ENCODE measurements at regions not wholly inside any gene's neighbourhood (a gene's known extent, or its start where the extent isn't known, plus 50 kb on each side); places are given as distances from the start of the nearest gene placed in this dataset.

DNA sequence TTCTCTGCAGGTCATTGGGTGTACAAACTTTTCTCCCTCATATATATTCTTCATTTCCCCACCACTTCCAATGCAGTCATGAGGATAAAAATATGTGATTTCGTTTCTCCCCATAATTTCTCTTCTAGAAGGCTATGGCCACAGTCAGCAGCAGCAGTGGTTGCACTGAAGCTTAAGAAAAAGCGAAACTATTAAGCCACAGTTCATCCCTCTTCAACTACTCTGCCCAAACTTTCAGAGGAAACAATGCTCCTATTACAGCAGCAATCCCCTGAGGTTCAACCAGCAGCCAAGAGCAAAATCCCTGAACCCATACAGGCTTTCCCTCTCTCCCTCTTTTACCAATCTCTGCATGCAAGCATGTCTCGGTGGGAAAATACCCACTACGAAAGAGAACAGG is 298.6 kb downstream of the DHX15 start:
- Histone ChIP-seq H3K4me1 (ENCODE audit: insufficient read depth, low read length, severe bottlenecking) (no peaks in the 10 kb centered on the region), H3K27me3 (ENCODE audit: insufficient read depth, low read length) (no peaks in the 10 kb centered on the region), H3K79me2 (ENCODE audit: insufficient read depth, low read length) (no peaks in the 10 kb centered on the region), H3K4me2 (ENCODE audit: low read length) (no peak overlapping the region), H3K9me3 (ENCODE audit: low read length) (no peaks in the 10 kb centered on the region), H2AFZ (ENCODE audit: low read length) (no peak overlapping the region), H3K36me3 (ENCODE audit: insufficient read depth, low read length) (no peaks in the 10 kb centered on the region), H3K27ac (ENCODE audit: low read depth, low read length, poor library complexity, severe bottlenecking) (no peak overlapping the region), H3F3A (ENCODE audit: insufficient read depth, low read length) (no peaks in the 10 kb centered on the region), H4K20me1 (ENCODE audit: insufficient read depth, low read length) (no peaks in the 10 kb centered on the region), H3K9ac (ENCODE audit: low read length) (no peak overlapping the region), H3K4me3 (ENCODE audit: low read depth, low read length, poor library complexity, severe bottlenecking) (no peak overlapping the region), H3K9me2 (ENCODE audit: low read depth, low read length) (no peaks in the 10 kb centered on the region)
- TF ChIP-seq, protein P1, sequence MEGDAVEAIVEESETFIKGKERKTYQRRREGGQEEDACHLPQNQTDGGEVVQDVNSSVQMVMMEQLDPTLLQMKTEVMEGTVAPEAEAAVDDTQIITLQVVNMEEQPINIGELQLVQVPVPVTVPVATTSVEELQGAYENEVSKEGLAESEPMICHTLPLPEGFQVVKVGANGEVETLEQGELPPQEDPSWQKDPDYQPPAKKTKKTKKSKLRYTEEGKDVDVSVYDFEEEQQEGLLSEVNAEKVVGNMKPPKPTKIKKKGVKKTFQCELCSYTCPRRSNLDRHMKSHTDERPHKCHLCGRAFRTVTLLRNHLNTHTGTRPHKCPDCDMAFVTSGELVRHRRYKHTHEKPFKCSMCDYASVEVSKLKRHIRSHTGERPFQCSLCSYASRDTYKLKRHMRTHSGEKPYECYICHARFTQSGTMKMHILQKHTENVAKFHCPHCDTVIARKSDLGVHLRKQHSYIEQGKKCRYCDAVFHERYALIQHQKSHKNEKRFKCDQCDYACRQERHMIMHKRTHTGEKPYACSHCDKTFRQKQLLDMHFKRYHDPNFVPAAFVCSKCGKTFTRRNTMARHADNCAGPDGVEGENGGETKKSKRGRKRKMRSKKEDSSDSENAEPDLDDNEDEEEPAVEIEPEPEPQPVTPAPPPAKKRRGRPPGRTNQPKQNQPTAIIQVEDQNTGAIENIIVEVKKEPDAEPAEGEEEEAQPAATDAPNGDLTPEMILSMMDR (IDR thresholded peaks at IDR 0.05; ENCODE audit: low read length) = no peak
- TF ChIP-seq EZH2 (IDR thresholded peaks at IDR 0.05; ENCODE audit: borderline replicate concordance, low read length) = no peak

DNA sequence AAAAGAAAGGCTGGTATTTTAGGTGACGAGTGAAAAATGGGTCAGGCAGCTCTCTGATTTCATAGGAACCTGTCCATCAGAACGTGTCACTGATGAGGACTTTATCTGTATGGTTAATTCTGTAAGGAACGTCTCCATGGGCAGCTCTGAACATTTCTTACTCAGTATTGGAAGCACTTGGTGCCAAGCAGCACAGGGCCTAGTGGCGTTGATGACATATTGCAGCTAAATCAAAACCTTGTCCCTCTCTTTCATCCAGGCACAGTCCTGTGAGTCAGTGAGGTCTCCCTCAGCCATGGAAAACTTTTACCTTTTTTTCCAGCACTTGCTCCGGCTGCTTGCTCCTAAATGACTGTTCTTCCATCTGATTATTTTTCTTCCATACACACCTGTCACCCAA is 301.9 kb downstream of the DHX15 start:
- H3K36me3 ChIP-seq (ENCODE audit: insufficient read depth, low read length) = no peaks in the 10 kb centered on the region
- H3K9ac ChIP-seq (ENCODE audit: low read length) = no peak overlapping the region
- no peaks in the 10 kb centered on the region for H4K20me1 ChIP-seq (ENCODE audit: insufficient read depth, low read length)
- H3K9me3 ChIP-seq (ENCODE audit: low read length) = no peaks in the 10 kb centered on the region
- H2AFZ ChIP-seq (ENCODE audit: low read length) = no peak overlapping the region
- no peak overlapping the region for H3K27ac ChIP-seq (ENCODE audit: low read depth, low read length, poor library complexity, severe bottlenecking)
- H3F3A ChIP-seq (ENCODE audit: insufficient read depth, low read length) = no peaks in the 10 kb centered on the region
- H3K4me2 ChIP-seq (ENCODE audit: low read length) = no peak overlapping the region
- no peaks in the 10 kb centered on the region for H3K79me2 ChIP-seq (ENCODE audit: insufficient read depth, low read length)
- H3K9me2 ChIP-seq (ENCODE audit: low read depth, low read length) = no peaks in the 10 kb centered on the region
- no peak overlapping the region for H3K4me3 ChIP-seq (ENCODE audit: low read depth, low read length, poor library complexity, severe bottlenecking)
- no peak for TF ChIP-seq EZH2 (IDR thresholded peaks at IDR 0.05; ENCODE audit: borderline replicate concordance, low read length)
- TF ChIP-seq, protein P1 (IDR thresholded peaks at IDR 0.05; ENCODE audit: low read length) = no peak
- H3K4me1 ChIP-seq (ENCODE audit: insufficient read depth, low read length, severe bottlenecking) = no peaks in the 10 kb centered on the region
- no peaks in the 10 kb centered on the region for H3K27me3 ChIP-seq (ENCODE audit: insufficient read depth, low read length)

DNA sequence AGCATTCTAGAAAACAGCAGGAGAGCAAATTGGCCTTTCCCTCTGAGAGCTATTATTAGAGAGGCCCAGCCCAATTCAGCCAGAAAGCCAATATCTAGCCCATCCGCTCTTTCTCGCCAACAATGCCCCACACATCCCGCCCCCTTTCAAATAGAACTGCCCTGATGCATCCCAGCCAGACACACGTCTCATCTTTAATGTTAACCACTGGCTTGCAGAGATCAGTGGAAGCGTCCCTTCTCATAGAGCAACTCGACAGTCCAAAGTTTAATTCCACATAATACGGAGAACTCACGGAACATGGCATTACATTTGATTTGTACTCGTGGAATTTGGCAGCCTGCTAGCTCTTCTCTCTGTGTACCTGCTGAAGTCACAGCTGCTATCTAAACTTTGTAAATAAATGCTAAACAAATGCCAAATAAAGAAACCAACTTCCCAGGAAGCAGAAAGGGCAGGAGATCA is 304.4 kb downstream of the DHX15 start:
- Histone ChIP-seq H2AFZ (ENCODE audit: low read length) (no peak overlapping the region), H3K36me3 (ENCODE audit: insufficient read depth, low read length) (no peaks in the 10 kb centered on the region), H3K9me3 (ENCODE audit: low read length) (no peaks in the 10 kb centered on the region), H3K4me1 (ENCODE audit: insufficient read depth, low read length, severe bottlenecking) (no peaks in the 10 kb centered on the region), H4K20me1 (ENCODE audit: insufficient read depth, low read length) (no peaks in the 10 kb centered on the region), H3K4me3 (ENCODE audit: low read depth, low read length, poor library complexity, severe bottlenecking) (no peak overlapping the region), H3K27ac (ENCODE audit: low read depth, low read length, poor library complexity, severe bottlenecking) (no peak overlapping the region), H3K79me2 (ENCODE audit: insufficient read depth, low read length) (no peaks in the 10 kb centered on the region), H3K9ac (ENCODE audit: low read length) (no peak overlapping the region), H3K4me2 (ENCODE audit: low read length) (no peak overlapping the region), H3F3A (ENCODE audit: insufficient read depth, low read length) (no peaks in the 10 kb centered on the region), H3K9me2 (ENCODE audit: low read depth, low read length) (no peaks in the 10 kb centered on the region), H3K27me3 (ENCODE audit: insufficient read depth, low read length) (no peaks in the 10 kb centered on the region)
- TF ChIP-seq EZH2 (IDR thresholded peaks at IDR 0.05; ENCODE audit: borderline replicate concordance, low read length) = no peak
- TF ChIP-seq, protein P1 (IDR thresholded peaks at IDR 0.05; ENCODE audit: low read length) = no peak

Data from OCI-LY1 (cell line).